PC-3 (cell line): ENCODE measurements at regions not wholly inside any gene's neighbourhood (a gene's known extent, or its start where the extent isn't known, plus 50 kb on each side); places are given as distances from the start of the nearest gene placed in this dataset.

Source experiments
- CTCF ChIP-seq: fragments of 300-600 bp; sonication (generic); conservative IDR thresholded peaks from 2 replicates; pipeline ENCODE4 v1.5.1; 2017; ENCODE audit warnings: antibody characterized with exemption, low read depth, mild to moderate bottlenecking, low read length
- EZH2 ChIP-seq: fragments of 300-600 bp; sonication (generic); IDR thresholded peaks from one replicate; pipeline ENCODE4 v1.6.1; 2017; ENCODE audit warnings: antibody characterized with exemption, mild to moderate bottlenecking, low read length; ENCODE audit not compliant: unreplicated experiment

- TF ChIP-seq CTCF (no peak), EZH2 (no peak)
Measured at GRCh38 chr2:67808112-67808511, 254.7 kb downstream of the C1D start.
